A673 (cell line): ENCODE measurements at regions not wholly inside any gene's neighbourhood (a gene's known extent, or its start where the extent isn't known, plus 50 kb on each side); places are given as distances from the start of the nearest gene placed in this dataset.

Source experiments
- EZH2 ChIP-seq: fragments of 200-600 bp; sonication (generic); IDR thresholded peaks from 2 replicates; pipeline ENCODE4 v1.6.1; 2017; ENCODE audit warnings: borderline replicate concordance, low read depth, mild to moderate bottlenecking, mixed read lengths, antibody characterized with exemption, low read length; ENCODE audit not compliant: poor library complexity, severe bottlenecking
- TF ChIP-seq, protein P1 (sequence below): fragments of 300-800, 200-600 bp; sonication (generic); conservative IDR thresholded peaks from 2 replicates; pipeline ENCODE4 v1.5.1; 2017; ENCODE audit warnings: low read depth, mild to moderate bottlenecking, antibody characterized with exemption, low read length, moderate library complexity, mixed read lengths

DNA sequence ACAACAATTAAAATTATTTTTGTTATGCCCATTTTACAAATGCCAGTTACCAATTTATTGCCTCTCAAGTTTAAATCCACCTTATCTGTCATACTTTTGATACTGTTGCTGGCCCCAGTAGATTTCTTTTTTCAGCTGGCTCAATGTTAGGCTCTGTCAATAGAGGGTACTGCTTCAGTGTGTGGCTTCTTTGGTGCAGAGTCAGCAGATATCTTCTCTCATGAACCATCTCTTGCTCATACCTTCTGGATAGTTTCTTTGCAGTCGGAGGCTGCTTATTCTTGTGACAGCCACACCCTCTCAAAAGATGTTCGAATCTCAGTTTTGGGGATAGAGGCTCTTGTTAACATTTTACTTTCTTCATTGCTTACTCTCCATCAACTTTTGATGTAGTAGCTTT, 849.9 kb upstream of the SEMA6A start:
- TF ChIP-seq, protein P1, sequence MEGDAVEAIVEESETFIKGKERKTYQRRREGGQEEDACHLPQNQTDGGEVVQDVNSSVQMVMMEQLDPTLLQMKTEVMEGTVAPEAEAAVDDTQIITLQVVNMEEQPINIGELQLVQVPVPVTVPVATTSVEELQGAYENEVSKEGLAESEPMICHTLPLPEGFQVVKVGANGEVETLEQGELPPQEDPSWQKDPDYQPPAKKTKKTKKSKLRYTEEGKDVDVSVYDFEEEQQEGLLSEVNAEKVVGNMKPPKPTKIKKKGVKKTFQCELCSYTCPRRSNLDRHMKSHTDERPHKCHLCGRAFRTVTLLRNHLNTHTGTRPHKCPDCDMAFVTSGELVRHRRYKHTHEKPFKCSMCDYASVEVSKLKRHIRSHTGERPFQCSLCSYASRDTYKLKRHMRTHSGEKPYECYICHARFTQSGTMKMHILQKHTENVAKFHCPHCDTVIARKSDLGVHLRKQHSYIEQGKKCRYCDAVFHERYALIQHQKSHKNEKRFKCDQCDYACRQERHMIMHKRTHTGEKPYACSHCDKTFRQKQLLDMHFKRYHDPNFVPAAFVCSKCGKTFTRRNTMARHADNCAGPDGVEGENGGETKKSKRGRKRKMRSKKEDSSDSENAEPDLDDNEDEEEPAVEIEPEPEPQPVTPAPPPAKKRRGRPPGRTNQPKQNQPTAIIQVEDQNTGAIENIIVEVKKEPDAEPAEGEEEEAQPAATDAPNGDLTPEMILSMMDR: no peak
- no peak for TF ChIP-seq EZH2
